Gastroesophageal sphincter (tissue), 3 donors: ENCODE measurements at regions not wholly inside any gene's neighbourhood (a gene's known extent, or its start where the extent isn't known, plus 50 kb on each side); places are given as distances from the start of the nearest gene placed in this dataset.

Source experiments
- CTCF ChIP-seq, 4 experiments: fragments of 200-600 bp in 2 of 4; fragments of 450-650 bp in 2 of 4; sonication (generic) in 1 of 4; IDR thresholded peaks; one replicate each; pipeline ENCODE4 v1.5.1; 2017 to 2019; ENCODE audit warnings: antibody characterized with exemption in 4 of 4, mild to moderate bottlenecking in 2 of 4, moderate library complexity in 2 of 4
- EP300 ChIP-seq: sonication (generic); formaldehyde crosslinking; IDR thresholded peaks from one replicate; pipeline ENCODE4 v1.6.1; 2017; ENCODE audit warnings: antibody characterized with exemption, mild to moderate bottlenecking
- POLR2A ChIP-seq, 2 donors: fragments of 450-650 bp; IDR thresholded peaks; one replicate each; pipeline ENCODE4 v1.6.1; 2017; ENCODE audit warnings: antibody characterized with exemption in 2 of 2, mild to moderate bottlenecking in 2 of 2, moderate library complexity in 1 of 2
- POLR2AphosphoS5 ChIP-seq: sonication (generic); formaldehyde crosslinking; IDR thresholded peaks from one replicate; pipeline ENCODE4 v1.6.1; 2017; ENCODE audit warnings: antibody characterized with exemption

GRCh38 chr3:187997490-187997889, 156.5 kb upstream of the LPP start:
- TF ChIP-seq CTCF (IDR thresholded peaks at IDR 0.05) = no peak
- TF ChIP-seq POLR2AphosphoS5 = no peak
- no peak for TF ChIP-seq EP300
- TF ChIP-seq POLR2A (IDR thresholded peaks at IDR 0.05) = no peak
